AML-193 (cell line): ENCODE measurements at regions not wholly inside any gene's neighbourhood (a gene's known extent, or its start where the extent isn't known, plus 50 kb on each side); places are given as distances from the start of the nearest gene placed in this dataset.

Source experiments
- DNase-seq, 2 experiments: peaks; one replicate each; lab custom pipeline; 2025; lab: John Stamatoyannopoulos, UW

DNA sequence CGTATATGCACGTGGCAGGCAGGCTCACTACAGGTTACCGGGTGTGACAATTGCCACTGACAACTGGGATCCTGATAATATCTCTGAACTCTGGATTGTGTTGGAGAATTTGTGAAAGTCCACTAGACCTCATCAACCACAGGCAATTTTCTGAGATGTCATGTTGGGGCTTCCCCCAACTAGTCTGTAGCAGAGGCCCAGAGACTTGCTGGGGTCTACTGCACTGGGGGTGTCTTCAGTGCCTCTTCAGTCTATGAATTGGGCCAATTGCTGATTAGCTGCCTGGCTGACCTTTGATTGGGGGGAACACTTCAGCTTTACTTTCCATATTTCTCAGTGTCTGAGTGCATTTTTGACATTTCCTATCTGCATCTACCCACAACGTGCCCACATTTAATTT, 201.5 kb downstream of the MTX2 start:
- DNase-seq, result no peak

DNA sequence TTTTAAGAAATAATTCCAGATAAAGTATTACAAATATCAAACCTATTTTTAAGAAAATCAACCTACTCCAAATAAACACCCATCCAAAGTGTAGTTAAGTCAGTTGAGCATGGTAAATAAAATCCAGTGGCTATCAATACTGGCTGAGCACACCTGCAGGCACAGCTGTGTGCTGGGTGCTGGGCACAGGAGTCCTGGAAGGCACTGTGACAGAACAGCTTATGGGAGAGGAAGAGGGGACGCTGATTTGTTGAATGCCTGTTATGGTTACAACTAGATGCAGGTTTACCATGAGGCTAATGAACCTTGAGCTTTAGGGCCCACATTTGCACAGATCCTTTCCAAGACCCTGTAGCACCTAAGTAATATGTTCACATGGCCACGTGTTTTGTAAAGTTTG, 202.7 kb downstream of the MTX2 start:
- no peak for DNase-seq

DNA sequence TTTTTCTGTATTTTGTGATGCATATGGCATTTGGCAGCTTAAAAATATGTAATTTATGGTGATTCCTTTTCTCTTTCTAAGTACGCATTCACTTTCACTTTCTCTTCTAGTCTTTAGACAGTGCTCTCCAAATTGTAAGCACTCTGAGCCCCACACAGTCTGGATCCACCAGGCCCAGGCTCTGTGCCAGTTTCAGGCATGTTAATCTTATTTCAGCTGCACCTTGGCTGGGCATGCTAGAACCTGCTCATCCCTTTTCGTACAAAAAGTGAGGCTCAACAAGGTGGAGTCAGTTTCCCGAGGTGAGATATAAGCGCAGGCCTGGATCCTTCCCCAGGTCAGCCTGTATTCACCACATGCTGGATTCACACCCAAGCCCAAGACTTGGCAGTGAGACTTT, 203.9 kb downstream of the MTX2 start:
- no peak for DNase-seq

DNA sequence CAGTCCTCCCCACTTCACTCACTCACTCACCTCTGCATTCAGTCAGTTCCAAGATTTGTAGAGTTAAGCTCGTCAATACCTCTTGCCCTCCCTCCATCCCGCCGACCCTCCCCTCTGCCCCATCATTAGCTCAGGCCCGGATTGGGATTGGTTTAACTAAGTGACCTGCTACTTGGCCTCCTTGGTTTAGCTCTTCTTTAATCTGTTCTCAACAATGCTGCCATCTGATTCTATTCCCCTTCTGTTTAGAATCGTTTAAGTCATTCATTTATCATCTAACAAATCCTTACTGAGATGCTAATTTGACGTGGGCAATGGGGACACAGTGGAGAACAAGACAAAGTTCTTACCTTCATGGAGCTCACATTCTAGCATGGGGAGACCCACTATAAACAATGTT, 204.6 kb downstream of the MTX2 start:
- DNase-seq, result no peak

DNA sequence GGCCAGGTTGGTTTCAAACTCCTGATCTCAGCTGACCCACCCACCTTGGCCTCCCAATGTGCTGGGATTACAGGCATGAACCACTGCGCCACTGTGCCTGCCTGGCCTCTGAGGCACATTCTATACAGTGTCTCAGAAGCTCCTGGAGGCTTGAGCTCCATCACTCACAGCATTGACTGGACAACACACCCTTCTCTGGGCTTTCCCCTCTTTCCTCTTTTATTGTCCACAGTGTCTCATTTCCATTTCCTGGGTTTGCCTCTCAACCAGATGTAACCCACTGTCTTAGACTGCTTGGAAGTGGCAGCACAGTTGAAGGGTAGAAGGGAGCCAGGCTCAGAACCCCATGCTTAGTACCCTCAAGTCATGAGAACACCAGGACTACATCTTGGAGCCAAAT, 208.1 kb downstream of the MTX2 start:
- no peak for DNase-seq

DNA sequence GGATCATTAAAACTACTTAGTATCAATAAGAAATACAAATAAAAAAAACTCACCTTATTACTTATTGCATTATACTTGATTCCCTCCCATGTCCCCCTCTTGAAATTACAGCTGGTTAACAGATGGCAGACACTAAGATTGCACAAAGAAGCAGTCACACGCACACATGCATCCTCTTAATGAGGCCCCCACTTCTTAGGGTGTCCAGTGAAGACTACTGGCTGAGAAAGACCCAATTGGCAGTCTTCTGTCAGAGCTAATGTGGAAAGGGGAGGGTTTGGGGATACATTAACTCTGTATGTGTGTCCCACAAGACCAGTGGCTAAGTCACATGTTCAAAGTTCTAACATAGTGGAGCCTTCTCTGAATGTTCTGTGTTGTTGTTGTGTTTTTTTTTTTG, 210.7 kb downstream of the MTX2 start:
- DNase-seq, result no peak

DNA sequence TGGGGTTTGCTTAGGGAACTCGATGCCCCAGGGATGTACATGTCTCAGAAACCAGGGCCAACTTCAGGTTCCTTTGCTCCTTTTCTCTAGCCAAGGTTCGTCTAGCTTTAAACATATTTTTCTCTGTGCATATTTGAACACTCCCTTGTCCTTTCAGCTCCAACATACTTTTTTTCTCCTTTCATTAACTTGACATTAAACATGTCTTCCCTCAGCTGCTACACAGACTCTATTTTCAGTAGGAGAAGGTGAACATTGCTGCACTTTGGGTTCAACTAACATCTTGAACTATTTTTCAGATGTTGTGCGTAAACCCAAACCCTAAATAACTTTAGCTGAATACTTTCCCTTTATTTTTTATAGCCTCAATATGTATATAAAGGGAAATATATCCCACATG, 212.9 kb downstream of the MTX2 start:
- no peak for DNase-seq

DNA sequence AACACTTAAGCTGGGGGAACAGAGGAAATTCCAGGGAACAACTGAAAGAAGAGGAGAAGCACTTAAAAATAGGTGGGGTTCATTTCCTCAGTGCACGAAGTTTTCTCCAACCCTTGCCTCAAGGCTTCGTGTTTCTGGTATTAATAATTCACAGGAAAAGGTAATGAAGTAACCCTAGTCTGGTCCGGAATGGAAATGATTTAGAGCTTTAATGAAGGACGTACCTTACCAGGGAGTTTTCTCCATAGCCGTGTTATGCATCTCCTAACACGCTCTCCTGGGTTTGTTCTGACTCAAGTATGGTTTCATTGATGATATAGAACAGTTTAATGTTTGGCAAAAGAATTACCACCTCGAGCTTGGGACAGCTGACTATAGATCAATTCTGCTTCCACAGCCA, 214.2 kb downstream of the MTX2 start:
- DNase-seq, result no peak

DNA sequence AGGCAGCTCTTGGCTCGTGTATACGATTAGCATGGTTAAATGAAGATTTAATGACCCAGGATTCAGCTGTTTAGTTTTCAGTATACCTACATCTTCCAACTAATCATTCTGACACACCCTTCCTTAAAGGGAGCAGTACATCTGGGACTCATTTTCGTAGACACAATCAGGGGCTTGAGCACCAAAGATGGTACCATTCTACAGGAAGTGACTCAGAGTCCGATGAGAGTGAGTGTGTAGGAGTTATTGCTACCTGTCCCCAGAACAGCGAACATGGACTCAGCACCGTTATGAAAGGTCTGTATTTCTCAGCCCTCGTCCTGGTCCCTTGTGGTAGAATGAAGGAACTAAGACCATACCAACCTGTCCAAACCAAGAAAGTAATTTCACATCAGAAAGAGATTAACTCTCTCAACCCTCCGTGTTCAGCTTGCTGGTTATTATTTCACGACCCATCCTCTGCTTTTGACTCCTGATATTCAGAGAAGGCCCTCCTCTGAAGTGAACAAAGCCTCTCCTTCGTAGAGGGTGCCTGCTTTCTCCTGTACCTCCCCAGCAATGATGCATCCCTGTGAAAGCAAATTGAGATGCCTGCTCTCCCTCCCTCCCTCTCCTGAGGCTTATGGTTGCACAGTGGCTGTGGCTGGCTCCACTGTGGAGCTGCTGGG, 214.8 kb downstream of the MTX2 start:
- no peak for DNase-seq

DNA sequence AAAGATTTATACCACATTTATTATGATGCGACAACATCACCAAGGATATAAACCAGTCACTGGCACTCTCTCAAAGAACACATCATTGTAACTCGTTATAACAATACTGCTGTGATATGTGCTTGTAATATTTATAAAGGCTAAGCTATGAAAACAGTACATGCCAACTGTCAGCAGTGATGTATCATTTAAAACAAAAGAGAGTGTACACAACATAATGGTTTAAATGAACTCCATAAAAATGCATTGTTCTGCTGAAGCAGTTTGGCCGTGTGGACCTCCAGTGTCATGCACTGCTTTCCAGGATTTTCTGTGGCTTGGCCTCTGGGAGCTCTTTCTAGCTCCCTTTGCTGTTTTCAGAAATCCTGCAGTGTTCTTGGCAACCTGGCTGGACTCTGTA, 215.6 kb downstream of the MTX2 start:
- no peak for DNase-seq

DNA sequence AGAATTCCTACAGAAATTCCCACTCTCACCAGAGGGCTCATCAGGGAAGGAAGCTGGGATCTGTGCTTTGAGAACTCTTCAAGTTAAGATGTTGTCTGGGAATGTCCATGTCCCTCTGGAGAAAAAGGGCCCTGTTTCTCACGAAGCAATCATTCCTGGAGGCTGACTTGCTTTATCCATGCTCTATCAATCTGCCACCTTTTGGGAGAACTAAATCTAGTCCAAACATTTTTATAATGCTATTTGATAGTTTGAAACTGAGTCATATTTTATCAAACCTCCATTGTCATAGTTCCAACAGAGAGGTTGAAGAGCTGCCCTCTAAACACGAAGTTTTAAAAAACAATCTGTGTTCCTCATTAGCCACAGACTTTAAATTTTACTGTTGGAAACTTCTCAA, 219.2 kb downstream of the MTX2 start:
- DNase-seq, result no peak

DNA sequence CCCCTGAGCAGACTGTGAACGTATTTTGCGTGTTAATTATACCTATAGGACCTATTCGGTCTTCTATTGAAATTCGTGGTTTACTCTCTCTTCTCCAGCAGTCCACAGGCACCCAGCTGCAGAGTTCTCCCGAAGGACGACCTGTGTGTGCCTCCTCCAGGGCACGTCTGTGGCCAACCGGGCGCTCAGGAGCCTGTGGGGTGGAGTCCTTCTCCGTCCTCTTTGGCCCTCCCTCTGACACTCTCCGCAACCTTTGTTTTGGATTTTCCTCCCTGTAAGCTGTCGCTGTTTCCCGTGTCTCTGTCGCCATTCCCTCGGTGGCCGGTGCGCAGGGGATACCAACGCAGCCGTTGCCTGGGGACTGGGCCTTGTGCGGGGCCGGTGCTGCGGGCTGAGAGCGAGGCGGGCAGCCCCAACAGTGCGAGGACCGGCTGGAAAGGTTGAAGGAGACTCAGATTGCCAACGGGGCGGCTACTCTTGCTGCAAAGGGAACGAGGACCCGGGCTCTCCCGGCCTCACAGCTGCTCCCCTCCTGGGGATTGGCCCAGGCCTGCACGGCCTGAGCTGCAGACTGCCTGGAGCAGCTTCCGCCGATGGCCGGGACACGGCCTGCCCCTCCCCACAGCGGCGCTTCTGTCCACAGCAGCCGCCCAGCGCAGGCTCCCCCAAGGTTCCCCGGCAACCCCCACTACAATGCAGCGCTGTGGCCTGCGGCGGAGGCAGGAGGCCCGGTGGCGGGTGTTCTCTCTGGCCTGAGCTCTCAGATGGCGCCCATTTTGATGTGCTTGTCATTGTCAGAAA, 221.0 kb downstream of the MTX2 start:
- DNase-seq, result no peak

DNA sequence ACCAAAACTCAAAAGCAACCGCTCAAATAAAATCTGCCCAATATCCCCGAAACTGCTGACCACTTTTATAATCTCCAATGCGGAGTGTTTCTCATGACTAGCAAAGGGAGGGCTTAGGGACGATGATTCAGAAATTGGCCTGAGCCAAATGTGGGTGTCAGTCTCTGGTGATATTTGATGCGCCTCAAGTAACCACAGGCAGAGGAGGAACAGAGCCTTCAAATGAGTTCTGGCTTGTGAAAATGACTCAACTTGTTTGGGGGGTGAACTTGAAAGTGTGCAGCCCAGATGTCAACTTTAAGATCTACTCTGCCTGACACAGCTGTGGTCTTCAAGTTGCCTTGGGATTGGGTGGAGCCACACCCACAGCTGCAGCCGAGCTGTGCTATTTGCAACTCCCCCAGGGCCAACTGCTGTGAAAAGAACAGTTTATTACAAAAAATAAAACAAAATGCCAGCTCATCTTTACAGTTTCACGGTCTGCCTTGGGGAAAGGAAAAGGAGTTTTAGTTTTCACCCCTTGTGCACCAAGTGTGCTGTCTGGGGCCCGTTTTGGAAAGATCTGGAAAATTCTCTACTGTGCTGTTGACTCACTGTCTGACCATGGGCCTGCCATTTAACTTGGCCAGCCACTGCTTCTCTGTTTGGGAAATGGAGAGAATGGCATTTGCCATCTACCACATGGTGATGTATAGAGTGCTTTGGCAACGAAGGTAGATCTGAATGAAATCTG, 222.1 kb downstream of the MTX2 start:
- no peak for DNase-seq

DNA sequence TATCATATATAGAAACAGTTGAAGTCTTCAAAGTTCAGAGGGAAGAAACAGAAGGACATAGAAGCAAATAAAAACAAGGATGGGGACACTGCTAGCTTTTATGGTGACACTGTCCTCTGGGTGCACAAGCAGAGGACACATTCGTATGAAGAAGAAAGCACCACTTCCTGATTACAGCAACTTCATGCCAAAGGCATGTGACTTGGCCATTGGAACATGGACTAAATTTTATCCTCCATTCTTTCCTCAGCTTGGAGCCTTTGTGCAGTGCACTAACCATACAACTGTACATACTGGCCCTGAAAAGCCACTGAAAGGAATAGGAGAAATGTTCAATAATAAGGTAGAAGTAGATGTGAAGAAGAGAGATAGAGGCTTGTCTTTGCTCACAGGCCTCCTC, 223.3 kb downstream of the MTX2 start:
- no peak for DNase-seq

DNA sequence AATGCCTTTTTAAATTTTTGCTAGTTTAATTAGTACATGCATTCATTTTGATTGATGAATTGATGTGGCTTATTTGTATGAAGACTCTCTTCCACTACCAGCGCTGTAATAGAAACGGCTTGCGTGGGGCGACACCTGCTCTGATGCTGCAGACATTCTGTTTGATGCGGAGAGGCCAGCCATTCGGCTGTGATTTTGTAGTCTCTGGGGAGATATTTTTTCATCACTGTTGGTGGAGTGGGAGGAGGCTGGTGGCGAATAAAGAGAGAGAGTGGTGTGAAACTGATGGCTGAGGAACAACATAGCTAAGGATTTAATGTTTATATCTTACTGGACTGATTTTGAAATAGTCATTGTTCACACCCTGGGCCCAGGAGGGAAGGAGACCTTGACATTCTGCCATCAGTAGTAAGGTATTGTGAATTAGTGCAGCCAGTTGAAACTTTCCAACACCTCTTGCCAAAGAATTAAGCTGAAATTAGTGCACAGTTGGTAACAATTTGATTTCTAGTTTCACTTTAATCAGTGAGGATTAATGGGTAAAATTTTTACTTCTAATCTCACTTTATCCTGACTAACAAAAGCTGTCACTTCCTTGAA, 224.1 kb downstream of the MTX2 start:
- DNase-seq, result no peak

DNA sequence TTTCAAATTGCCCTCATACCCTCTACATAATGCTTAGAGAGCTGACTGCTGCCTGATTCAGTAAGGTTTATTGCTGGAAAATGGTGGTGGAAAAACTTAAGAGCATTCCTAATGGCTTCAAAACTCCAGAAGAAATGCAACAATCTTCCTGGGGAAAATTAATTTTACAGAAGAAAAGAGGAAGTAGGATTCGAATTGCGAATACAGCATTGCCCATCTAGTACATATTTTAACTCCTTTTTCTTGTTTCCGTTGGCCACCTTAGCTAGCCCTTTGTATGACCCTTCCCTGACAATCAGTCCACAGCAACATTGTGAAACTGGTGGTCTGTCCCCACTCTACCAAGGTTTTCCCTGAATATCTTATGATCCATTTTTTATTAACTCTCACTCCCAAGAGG, 224.7 kb downstream of the MTX2 start:
- DNase-seq, result no peak

DNA sequence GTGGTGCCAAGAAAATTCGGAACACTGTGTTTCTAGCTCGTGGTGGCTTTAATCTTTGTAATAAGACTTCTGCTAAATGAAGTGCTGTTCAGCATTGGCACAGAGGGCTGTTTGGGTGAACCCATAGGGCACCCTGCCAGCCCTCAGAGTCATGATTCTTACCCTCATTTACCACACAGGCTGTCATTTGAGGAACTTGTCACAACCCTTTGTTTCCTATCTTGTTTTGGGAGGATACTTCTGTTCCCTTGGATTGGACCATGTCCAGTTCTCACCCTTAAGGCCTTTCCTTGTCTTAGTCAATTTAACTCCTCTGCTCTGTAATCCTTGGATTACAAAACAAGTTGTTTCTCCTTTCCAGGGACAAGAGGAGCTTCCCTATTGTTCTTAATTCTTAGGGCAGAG, 225.7 kb downstream of the MTX2 start:
- DNase-seq, result peak; percentile 84 to 87

DNA sequence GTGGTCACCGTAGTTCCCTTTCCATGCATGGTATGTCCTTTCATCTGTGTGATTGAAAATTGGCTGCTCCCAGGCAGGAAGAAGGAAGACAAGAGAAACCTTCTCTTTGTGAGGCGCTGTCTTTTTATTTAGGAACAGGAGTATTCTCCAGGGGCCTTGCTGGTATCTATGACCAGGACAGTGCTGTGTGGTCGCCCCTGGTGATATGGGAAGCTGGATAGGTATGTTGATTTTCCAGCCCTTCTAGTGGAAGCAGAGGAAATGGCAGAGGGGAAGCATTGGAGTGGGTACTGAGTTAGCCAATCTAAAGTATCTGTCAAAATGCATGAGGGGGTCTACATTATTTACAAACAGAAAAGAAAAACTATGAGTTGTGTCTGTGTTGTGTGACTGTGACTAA, 226.6 kb downstream of the MTX2 start:
- no peak for DNase-seq

DNA sequence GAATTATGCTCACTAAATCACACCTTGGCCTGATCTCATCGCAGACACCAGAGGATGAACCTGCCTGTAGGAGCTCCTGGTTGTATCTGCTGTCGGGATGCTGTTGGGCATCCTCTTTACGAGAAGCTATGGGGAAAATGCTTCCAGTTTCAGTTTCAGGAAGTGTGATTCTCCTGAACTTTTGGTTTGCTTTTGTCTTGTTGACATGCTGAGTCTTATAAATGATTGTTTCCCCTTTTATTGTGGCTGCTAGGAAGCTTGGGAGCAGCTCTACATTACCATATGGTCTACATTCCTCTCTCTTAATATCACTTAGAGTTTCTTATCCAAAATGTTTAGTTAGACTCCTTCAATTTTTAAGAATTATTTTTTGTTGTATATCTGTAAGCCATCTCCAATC, 227.5 kb downstream of the MTX2 start:
- DNase-seq, result no peak

DNA sequence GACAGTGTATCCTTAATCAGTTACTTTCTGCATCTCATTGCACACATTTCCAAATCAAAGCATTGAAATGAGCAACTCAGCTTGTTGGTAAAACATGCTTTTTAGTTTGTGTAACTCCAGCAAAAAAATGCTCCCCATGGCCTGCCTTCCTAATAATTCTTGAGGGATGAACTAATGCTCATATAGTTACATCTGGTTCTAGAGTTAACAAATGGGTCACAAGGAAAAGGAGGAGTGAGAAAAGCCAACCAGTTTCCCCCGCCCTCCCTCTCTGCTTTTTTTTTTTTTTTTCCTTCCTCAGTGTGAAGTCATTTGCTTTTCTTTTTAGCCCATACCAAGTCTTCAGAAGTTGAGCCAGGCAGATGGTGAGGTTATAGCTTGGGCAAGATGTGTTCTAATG, 231.7 kb downstream of the MTX2 start:
- DNase-seq, result no peak

DNA sequence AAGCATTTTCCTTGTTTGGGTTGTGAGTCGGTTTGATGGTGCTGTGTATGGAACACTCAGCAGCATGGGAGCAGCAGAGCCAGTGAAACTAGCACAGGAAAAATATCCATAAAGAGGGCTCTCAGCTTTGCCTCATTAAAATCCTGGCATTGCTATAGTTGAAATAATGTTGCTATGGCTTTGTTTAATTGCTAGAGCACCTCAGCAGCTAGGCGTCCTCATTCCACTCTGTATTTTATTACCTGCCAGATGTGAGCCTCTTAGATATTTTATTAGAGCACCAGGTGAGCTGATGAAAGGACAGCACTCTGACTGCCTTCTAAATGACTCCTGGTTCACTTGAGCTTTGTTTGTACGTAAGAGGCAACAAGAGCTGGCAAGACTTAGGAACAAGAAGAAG, 232.4 kb downstream of the MTX2 start:
- DNase-seq, result no peak

DNA sequence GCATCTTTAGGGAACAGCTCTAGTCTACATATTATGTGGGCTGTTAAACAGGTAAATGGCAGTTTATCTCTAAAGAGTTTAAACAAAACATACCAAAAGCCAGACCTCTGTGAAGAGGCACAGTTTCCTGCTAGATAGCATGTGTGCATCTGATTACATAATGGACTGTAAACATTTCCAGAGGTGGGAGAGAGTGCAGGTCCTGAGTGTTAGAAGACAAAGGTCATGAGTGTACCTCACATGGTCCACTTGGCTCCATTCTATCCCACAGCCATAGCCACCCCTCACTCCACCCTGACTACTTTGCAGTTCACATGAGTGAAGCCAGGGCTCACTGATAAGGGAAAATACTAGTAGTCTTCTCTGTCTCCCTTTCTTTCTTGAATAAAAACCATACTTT, 233.4 kb downstream of the MTX2 start:
- no peak for DNase-seq

DNA sequence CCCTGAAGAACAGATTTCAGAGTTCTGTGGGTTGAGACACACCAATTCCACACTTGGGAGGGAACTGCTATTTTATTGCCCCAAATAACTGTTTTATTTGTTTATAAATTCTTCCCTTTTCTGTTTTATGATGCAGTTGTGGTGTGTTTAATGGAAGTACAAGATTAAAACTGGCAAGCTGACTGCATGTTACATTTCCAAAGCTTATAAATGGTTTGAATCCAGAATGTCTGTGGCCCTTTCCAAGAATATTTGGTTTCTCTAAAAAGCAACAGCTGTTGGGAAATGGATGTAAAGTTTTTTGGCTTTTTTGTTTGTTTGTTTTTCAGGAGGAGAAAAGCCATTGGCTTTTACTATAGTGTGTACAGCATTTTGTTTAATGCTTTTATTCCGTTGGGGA, 234.5 kb downstream of the MTX2 start:
- DNase-seq, result no peak
